Omental fat pad (tissue), 3 donors: ENCODE measurements at regions not wholly inside any gene's neighbourhood (a gene's known extent, or its start where the extent isn't known, plus 50 kb on each side); places are given as distances from the start of the nearest gene placed in this dataset.

Source experiments
- ATAC-seq: fragments of 150-250 bp; one replicate; pipeline ENCODE4 v1.9.1; 2016; ENCODE audit warnings: mild to moderate bottlenecking, moderate library complexity; ENCODE audit not compliant: low FRiP score
- DNase-seq: peaks from one replicate; pipeline ENCODE4 v3.0.0-alpha.2; 2019; ENCODE audit warnings: low spot score
- TF ChIP-seq, protein P1 (sequence below), 3 donors: fragments of 450-650 bp; IDR thresholded peaks; one replicate each; pipeline ENCODE4 v1.5.1; 2016 to 2017; ENCODE audit warnings: antibody characterized with exemption in 3 of 3, mild to moderate bottlenecking in 3 of 3, moderate library complexity in 2 of 3

DNA sequence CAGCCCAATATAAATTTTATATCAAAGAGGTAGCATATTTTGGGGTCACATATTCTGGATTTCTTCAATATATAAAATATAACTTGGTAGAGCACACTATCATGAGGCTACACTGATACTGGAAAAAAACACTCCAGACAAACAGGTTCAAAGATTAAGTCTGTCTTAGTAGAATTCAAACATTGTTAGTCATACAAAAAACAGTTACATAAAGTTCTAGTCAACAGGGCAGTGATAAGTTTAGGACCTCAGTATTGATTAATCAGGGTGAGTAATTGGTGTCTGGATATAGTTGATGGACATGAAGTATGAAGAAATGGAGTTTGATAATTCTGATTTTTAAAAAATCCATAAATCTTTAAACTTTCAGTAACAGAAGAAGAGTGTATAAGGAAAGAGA, 1291.3 kb downstream of the FSTL5 start:
- TF ChIP-seq, protein P1, sequence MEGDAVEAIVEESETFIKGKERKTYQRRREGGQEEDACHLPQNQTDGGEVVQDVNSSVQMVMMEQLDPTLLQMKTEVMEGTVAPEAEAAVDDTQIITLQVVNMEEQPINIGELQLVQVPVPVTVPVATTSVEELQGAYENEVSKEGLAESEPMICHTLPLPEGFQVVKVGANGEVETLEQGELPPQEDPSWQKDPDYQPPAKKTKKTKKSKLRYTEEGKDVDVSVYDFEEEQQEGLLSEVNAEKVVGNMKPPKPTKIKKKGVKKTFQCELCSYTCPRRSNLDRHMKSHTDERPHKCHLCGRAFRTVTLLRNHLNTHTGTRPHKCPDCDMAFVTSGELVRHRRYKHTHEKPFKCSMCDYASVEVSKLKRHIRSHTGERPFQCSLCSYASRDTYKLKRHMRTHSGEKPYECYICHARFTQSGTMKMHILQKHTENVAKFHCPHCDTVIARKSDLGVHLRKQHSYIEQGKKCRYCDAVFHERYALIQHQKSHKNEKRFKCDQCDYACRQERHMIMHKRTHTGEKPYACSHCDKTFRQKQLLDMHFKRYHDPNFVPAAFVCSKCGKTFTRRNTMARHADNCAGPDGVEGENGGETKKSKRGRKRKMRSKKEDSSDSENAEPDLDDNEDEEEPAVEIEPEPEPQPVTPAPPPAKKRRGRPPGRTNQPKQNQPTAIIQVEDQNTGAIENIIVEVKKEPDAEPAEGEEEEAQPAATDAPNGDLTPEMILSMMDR (IDR thresholded peaks at IDR 0.05), result no peak
- ATAC-seq (no peak), DNase-seq (no peak)

DNA sequence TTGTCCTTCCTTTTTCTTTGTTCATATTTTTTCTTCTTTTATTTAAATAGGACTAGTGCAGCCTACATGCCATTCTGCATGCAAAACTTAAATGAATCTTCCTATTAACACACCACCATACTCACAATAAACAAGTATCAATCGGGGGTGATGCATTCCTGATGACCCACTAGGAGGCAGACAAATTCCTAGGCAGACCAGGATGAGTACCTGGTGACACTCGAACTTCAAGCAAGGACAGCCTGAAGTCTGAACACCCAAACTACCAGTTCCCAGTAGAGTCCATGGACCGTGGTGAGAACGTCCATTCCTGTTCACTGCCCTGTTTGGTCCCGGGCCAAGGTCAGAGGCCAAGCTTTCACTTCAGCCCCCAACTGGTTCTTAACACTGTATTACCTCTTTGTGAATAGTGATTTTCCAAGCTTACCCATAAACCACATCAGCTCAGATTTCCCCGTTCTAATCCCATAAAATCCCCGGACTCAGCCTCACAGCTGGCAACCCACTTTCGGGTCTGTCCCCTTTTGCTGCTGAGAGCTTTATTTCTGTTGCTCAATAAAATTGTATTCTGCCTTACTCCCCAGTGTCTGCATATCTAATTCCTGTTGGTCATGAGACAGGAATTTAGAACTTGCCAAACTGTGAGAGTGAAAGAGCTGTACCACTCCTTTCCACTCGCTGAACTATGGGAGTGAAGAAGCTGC, 1286.6 kb downstream of the FSTL5 start:
- ATAC-seq (no peak), DNase-seq (no peak)
- TF ChIP-seq, protein P1 (IDR thresholded peaks at IDR 0.05), result no peak

DNA sequence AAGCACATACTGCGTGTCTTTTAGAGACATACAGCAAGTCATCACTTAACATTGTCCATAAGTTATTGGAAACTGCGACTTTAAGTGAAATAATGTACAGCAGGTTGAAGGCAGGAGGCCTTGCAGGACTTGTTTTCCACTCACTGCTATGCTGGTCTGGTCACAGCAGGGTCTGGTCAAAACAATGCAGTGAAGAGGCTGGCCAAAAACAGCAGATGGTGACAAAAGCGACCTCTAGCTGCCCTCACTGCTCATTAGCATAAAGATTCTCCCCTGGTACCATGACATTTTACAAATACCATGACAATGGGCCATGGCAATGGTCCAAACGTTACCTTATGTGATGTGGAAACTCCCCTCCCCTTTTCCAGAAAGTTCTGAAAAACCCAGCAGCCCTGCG, 1283.6 kb downstream of the FSTL5 start:
- TF ChIP-seq, protein P1 (IDR thresholded peaks at IDR 0.05), result no peak
- no peak for DNase-seq
- no peak for ATAC-seq

DNA sequence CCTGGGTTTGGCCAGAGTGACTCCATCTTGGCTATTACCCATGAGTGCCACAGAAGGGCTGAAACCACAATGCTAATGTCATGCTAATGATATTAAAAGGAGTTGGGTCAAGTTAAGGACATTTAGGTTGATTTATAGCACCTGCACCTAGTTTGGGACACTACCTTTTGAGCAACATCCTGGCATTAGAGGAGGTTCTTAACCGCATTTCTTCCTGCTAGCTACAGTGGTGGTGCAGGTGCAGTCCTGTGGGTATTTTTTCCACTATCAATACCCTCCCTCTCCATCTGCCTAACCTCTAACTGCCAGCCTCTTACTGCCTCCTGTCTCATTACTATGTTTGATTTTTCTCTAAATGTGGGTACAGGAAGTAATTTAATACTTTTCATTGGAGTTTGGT, 1276.1 kb downstream of the FSTL5 start:
- DNase-seq, result no peak
- no peak for ATAC-seq
- TF ChIP-seq, protein P1 (IDR thresholded peaks at IDR 0.05), result no peak

DNA sequence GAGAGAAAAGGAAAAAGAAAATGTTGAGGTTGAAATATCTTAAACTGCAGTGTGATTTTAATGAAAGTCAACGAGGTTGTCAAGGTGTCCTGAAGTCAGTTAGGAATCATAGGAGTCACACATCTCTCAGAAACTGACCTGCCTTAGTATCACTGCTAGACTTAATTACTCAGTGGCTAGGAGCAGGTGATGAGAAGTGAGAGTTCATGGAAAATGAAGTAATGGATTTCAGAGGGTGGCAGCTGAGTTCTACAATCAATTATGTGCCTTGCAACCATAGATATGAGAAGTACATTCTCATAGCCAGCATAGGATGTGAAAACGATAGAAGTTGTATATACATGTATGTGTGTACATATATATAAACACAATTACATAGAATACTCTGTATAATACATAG, 1269.7 kb downstream of the FSTL5 start:
- no peak for DNase-seq
- TF ChIP-seq, protein P1 (IDR thresholded peaks at IDR 0.05), result no peak
- no peak for ATAC-seq

DNA sequence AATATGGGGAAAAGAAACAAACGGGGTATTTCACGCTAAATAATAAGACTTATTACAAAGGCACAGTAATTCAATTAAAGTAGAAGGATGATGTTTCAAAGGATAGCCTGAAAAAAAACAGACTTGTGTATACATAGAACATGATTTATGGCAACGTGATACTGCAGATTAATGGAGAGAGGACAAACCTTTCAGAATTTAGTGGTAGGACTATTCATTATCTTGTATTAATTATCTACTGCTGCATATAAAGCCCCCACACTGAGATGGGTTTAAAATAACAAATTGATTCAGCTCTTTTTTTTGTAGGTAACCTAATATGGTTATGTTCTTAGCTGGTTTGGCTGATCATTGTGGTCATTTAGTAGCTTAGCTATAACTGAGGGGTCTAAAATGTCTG, 1269.0 kb downstream of the FSTL5 start:
- DNase-seq (no peak), ATAC-seq (no peak)
- TF ChIP-seq, protein P1 (IDR thresholded peaks at IDR 0.05), result no peak

DNA sequence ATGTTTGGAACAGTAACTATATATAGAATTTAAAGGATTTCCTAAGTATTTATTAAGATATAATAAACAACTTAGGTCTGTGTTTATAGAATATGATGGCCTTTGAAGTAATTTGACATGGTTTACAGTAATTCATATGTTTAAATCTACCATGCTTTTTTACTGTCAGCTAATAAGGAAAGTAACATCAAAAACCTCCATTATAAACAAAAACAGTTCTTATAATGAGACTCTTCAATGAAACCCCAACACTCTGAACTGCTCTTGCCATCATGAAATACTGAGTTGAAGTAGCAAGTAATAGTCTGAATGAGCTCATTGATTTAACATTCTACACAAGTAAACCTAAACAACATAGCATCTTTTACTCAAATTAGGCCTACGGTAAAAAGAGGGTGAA, 1236.5 kb downstream of the FSTL5 start:
- TF ChIP-seq, protein P1 (IDR thresholded peaks at IDR 0.05), result no peak
- no peak for ATAC-seq

More for the DNA sequence above, 1236.5 kb downstream of the FSTL5 start:
- no peak for DNase-seq
